ENCODE measurements at regions not wholly inside any gene's neighbourhood (a gene's known extent, or its start where the extent isn't known, plus 50 kb on each side); places are given as distances from the start of the nearest gene placed in this dataset.
"Not testable (repeated sequence)": the region's sequence is repeated elsewhere in the genome, so short reads cannot be mapped to it uniquely, and the experiment has no call there.

- no peak for DNase-seq (ENCODE audit: low spot score)
Observed at GRCh38 chr13:103898481-103898880, 832.3 kb upstream of the SLC10A2 start.

GRCh38 chr13:103895835-103896531 is 829.8 kb upstream of the SLC10A2 start:
- no peak for DNase-seq (ENCODE audit: low spot score)

GRCh38 chr13:103894626-103895025 is 828.4 kb upstream of the SLC10A2 start:
- no peak for DNase-seq (ENCODE audit: low spot score)

- peak; percentile 41 for DNase-seq (ENCODE audit: low spot score)
Observed at GRCh38 chr13:103884101-103884723, 818.0 kb upstream of the SLC10A2 start.

GRCh38 chr13:103883698-103884097 is 817.5 kb upstream of the SLC10A2 start:
- peak; percentile 63 for DNase-seq (ENCODE audit: low spot score)

GRCh38 chr13:103883164-103883563 is 816.9 kb upstream of the SLC10A2 start:
- peak; percentile 92 for DNase-seq (ENCODE audit: low spot score)

- DNase-seq (ENCODE audit: low spot score): not testable (repeated sequence)
Observed at GRCh38 chr13:103880146-103880545, 813.9 kb upstream of the SLC10A2 start.

- no peak for DNase-seq (ENCODE audit: low spot score)
Observed at GRCh38 chr13:103878891-103879605, 812.8 kb upstream of the SLC10A2 start.

GRCh38 chr13:103876571-103876970 is 810.4 kb upstream of the SLC10A2 start:
- DNase-seq (ENCODE audit: low spot score): no peak

- no peak for DNase-seq (ENCODE audit: low spot score)
Observed at GRCh38 chr13:103873725-103874124, 807.5 kb upstream of the SLC10A2 start.

GRCh38 chr13:103866048-103866447 is 799.8 kb upstream of the SLC10A2 start:
- DNase-seq (ENCODE audit: low spot score): no peak

GRCh38 chr13:103862525-103862924 is 796.3 kb upstream of the SLC10A2 start:
- no peak for DNase-seq (ENCODE audit: low spot score)

- DNase-seq (ENCODE audit: low spot score): no peak
Observed at GRCh38 chr13:103859952-103860351, 793.7 kb upstream of the SLC10A2 start.

- DNase-seq (ENCODE audit: low spot score): no peak
Observed at GRCh38 chr13:103852036-103852435, 785.8 kb upstream of the SLC10A2 start.

- no peak for DNase-seq (ENCODE audit: low spot score)
Observed at GRCh38 chr13:103844471-103844870, 778.3 kb upstream of the SLC10A2 start.

GRCh38 chr13:103839460-103839859 is 773.2 kb upstream of the SLC10A2 start:
- no peak for DNase-seq (ENCODE audit: low spot score)

- no peak for DNase-seq (ENCODE audit: low spot score)
Observed at GRCh38 chr13:103835052-103835451, 768.8 kb upstream of the SLC10A2 start.

GRCh38 chr13:103833294-103833852 is 767.2 kb upstream of the SLC10A2 start:
- DNase-seq (ENCODE audit: low spot score): no peak

- no peak for DNase-seq (ENCODE audit: low spot score)
Observed at GRCh38 chr13:103815619-103816018, 749.4 kb upstream of the SLC10A2 start.

GRCh38 chr13:103812971-103813370 is 746.8 kb upstream of the SLC10A2 start:
- DNase-seq (ENCODE audit: low spot score): no peak

GRCh38 chr13:103812558-103812957 is 746.3 kb upstream of the SLC10A2 start:
- no peak for DNase-seq (ENCODE audit: low spot score)

- no peak for DNase-seq (ENCODE audit: low spot score)
Observed at GRCh38 chr13:103810026-103810425, 743.8 kb upstream of the SLC10A2 start.

GRCh38 chr13:103805771-103806170 is 739.6 kb upstream of the SLC10A2 start:
- DNase-seq (ENCODE audit: low spot score): no peak
